SK-N-SH (cell line): ENCODE measurements at regions not wholly inside any gene's neighbourhood (a gene's known extent, or its start where the extent isn't known, plus 50 kb on each side); places are given as distances from the start of the nearest gene placed in this dataset.

ENCODE experiments used
- CTCF ChIA-PET: fragments of 300-600, 350-600 bp; formaldehyde crosslinking; extraction: SDS; loops from one replicate; lab custom pipeline; 2021; lab: Yijun Ruan, JAX
- POLR2A ChIA-PET: fragments of 350-600 bp; sonication (Branson Sonifier 250); formaldehyde crosslinking; extraction: SDS; loops from one replicate; lab custom pipeline; 2020; ENCODE audit warnings: antibody characterized with exemption, inconsistent platforms; lab: Yijun Ruan, JAX
- DNase-seq: peaks from one replicate; pipeline ENCODE4 v3.0.0; 2012
- H2AFZ ChIP-seq: fragments of 200-600 bp; sonication (generic); 2 replicates; pipeline ENCODE4 v1.8.1; 2016; ENCODE audit warnings: antibody characterized with exemption, mild to moderate bottlenecking, low read depth
- H3F3A ChIP-seq: fragments of 200-600 bp; sonication (generic); replicated peaks from 2 replicates; pipeline ENCODE3; 2016; ENCODE audit warnings: antibody characterized with exemption, mild to moderate bottlenecking; ENCODE audit not compliant: insufficient read depth
- H3K27ac ChIP-seq, 2 experiments: fragments of 200-500 bp in 1 of 2; fragments of 200-600 bp in 1 of 2; sonication (Bioruptor generic) in 1 of 2; sonication (generic), shearing (Covaris generic) in 1 of 2; 2 replicates each; pipeline versions ENCODE4 v1.5.1 to v1.6.1; 2014 to 2016; ENCODE audit warnings: low read depth in 2 of 2, inconsistent platforms in 1 of 2, low read length in 1 of 2, mild to moderate bottlenecking in 1 of 2, mixed read lengths in 1 of 2
- H3K27me3 ChIP-seq: fragments of 200-600 bp; sonication (generic), shearing (Covaris generic); 2 replicates; pipeline ENCODE4 v1.6.1; 2016; ENCODE audit warnings: mixed run types; ENCODE audit not compliant: insufficient read depth
- H3K36me3 ChIP-seq, 2 experiments: fragments of 200-500 bp in 1 of 2; fragments of 200-600 bp in 1 of 2; sonication (Bioruptor generic) in 1 of 2; sonication (generic) in 1 of 2; replicated peaks in 1 of 2; 2 replicates each; pipeline versions ENCODE3 to v1.5.1; 2014 to 2016; ENCODE audit warnings: low read length in 1 of 2, mild to moderate bottlenecking in 1 of 2; ENCODE audit not compliant: insufficient read depth in 2 of 2, control insufficient read depth in 1 of 2
- H3K4me1 ChIP-seq, 2 experiments: fragments of 200-500 bp in 1 of 2; fragments of 200-600 bp in 1 of 2; sonication (Bioruptor generic) in 1 of 2; sonication (generic), shearing (Covaris generic) in 1 of 2; 2 replicates each; pipeline versions ENCODE4 v1.5.1 to v1.6.1; 2014 to 2016; ENCODE audit warnings: low read depth in 1 of 2, low read length in 1 of 2, mixed run types in 1 of 2; ENCODE audit not compliant: insufficient read depth in 2 of 2, control insufficient read depth in 1 of 2
- H3K4me2 ChIP-seq: fragments of 200-600 bp; sonication (generic), shearing (Covaris generic); 2 replicates; pipeline ENCODE4 v1.6.1; 2017; ENCODE audit warnings: mixed run types
- H3K4me3 ChIP-seq, 2 experiments: fragments of 200-500 bp in 1 of 2; fragments of 200-600 bp in 1 of 2; sonication (Bioruptor generic) in 1 of 2; sonication (generic), shearing (Covaris generic) in 1 of 2; 2 replicates each; pipeline versions ENCODE4 v1.5.1 to v1.8.1; 2014 to 2016; ENCODE audit warnings: low read depth in 2 of 2, inconsistent platforms in 1 of 2, low read length in 1 of 2, mild to moderate bottlenecking in 1 of 2, mixed read lengths in 1 of 2, moderate library complexity in 1 of 2
- H3K79me2 ChIP-seq: fragments of 200-600 bp; sonication (generic); 2 replicates; pipeline ENCODE4 v1.8.1; 2017; ENCODE audit warnings: mild to moderate bottlenecking; ENCODE audit not compliant: insufficient read depth
- H3K9ac ChIP-seq: fragments of 200-600 bp; sonication (generic); 2 replicates; pipeline ENCODE4 v1.6.1; 2017; ENCODE audit warnings: mixed run types
- H3K9me2 ChIP-seq: fragments of 200-600 bp; sonication (generic); 2 replicates; pipeline ENCODE4 v1.6.1; 2017; ENCODE audit warnings: mixed run types
- H3K9me3 ChIP-seq: fragments of 200-600 bp; sonication (generic); 2 replicates; pipeline ENCODE4 v1.6.1; 2017; ENCODE audit warnings: mixed run types, mild to moderate bottlenecking, moderate library complexity
- H4K20me1 ChIP-seq: fragments of 200-600 bp; sonication (generic); 2 replicates; pipeline ENCODE4 v1.6.1; 2017; ENCODE audit warnings: mild to moderate bottlenecking, mixed run types; ENCODE audit not compliant: insufficient read depth
- CHD2 ChIP-seq: fragments of 150-350 bp; IDR thresholded peaks from 2 replicates; pipeline ENCODE4 v1.6.1; 2018; ENCODE audit warnings: low read length; ENCODE audit not compliant: partially characterized antibody
- ELF1 ChIP-seq: IDR thresholded peaks from 2 replicates; pipeline ENCODE4 v1.4.0; 2012
- EP300 ChIP-seq, 2 experiments: IDR thresholded peaks; 2 replicates each; pipeline versions ENCODE4 v1.4.0 to v1.6.1; 2012; ENCODE audit warnings: borderline replicate concordance in 1 of 2, low read depth in 1 of 2, low read length in 1 of 2
- MXI1 ChIP-seq: IDR thresholded peaks from 2 replicates; pipeline ENCODE4 v1.6.1; 2012; ENCODE audit warnings: mild to moderate bottlenecking, low read depth, low read length, improper control_type of control experiment
- NRF1 ChIP-seq: IDR thresholded peaks from 2 replicates; pipeline ENCODE4 v1.6.1; 2012; ENCODE audit warnings: low read depth, mild to moderate bottlenecking, low read length
- PBX3 ChIP-seq: IDR thresholded peaks from 2 replicates; pipeline ENCODE4; 2012
- POLR2AphosphoS5 ChIP-seq: IDR thresholded peaks from 2 replicates; pipeline ENCODE4 v1.6.1; 2012; ENCODE audit warnings: low read depth, low read length
- REST ChIP-seq: IDR thresholded peaks from 2 replicates; pipeline ENCODE4 v1.6.1; 2012; ENCODE audit warnings: mild to moderate bottlenecking, low read depth, low read length, moderate library complexity
- RFX5 ChIP-seq: IDR thresholded peaks from 2 replicates; pipeline ENCODE4 v1.6.1; 2012; ENCODE audit warnings: mild to moderate bottlenecking, improper control_type of control experiment, low read length
- RXRA ChIP-seq: IDR thresholded peaks from 2 replicates; pipeline ENCODE4 v1.4.0; 2012; ENCODE audit warnings: low read depth, mild to moderate bottlenecking, borderline replicate concordance
- SIN3A ChIP-seq: IDR thresholded peaks from 2 replicates; pipeline ENCODE4 v1.6.1; 2012; ENCODE audit warnings: low read depth, mild to moderate bottlenecking, low read length, moderate library complexity, borderline replicate concordance
- SMC3 ChIP-seq: IDR thresholded peaks from 2 replicates; pipeline ENCODE4 v1.6.1; 2012; ENCODE audit warnings: low read depth, low read length, improper control_type of control experiment
- TAF1 ChIP-seq: IDR thresholded peaks from 2 replicates; pipeline ENCODE4 v1.6.1; 2012; ENCODE audit warnings: low read depth, mild to moderate bottlenecking, low read length, moderate library complexity, borderline replicate concordance
- TCF12 ChIP-seq: IDR thresholded peaks from 2 replicates; pipeline ENCODE4 v1.4.0; 2012
- TEAD4 ChIP-seq: IDR thresholded peaks from 2 replicates; pipeline ENCODE4 v1.4.0; 2012; ENCODE audit warnings: mild to moderate bottlenecking, borderline replicate concordance; ENCODE audit not compliant: insufficient read depth
- USF2 ChIP-seq: fragments of 150-350 bp; IDR thresholded peaks from 2 replicates; pipeline ENCODE4 v1.6.1; 2017; ENCODE audit warnings: antibody characterized with exemption, low read length, low read depth, borderline replicate concordance
- YY1 ChIP-seq: IDR thresholded peaks from 2 replicates; pipeline ENCODE4 v1.4.0; 2012; ENCODE audit warnings: low read depth, mild to moderate bottlenecking
- ZBTB33 ChIP-seq: IDR thresholded peaks from 2 replicates; pipeline ENCODE4 v1.4.0; 2012; ENCODE audit warnings: low read depth, borderline replicate concordance
- WGBS: methylation state at CpG from one replicate; pipeline ENCODE4 v1.1.6; 2017; ENCODE audit warnings: low lambda C conversion rate; 5-methylcytosine and 5-hydroxymethylcytosine counted together

DNA sequence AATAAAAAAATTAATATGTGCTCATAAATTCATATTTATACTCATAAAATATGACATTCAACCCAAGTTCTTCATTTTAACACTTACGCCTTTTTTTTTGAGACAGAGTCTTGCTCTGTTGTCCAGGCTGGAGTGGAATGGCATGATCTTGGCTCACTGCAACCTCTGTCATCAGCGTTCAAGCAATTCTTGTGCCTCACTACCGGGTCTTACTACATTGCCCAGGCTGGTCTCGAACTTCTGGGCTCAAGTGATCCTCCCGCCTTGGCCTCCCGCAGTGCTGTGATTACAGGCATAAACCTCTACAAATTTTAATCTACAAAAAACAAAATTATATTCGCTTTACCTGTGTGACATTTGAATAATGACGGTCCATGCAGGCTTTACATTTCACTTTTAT, 74.1 kb upstream of the SNRPN start (continued):
- TF ChIP-seq REST (no peak), SMC3 (no peak)

GRCh38 chr15:24886538-24886937, 68.2 kb upstream of the SNRPN start:
- no peaks in the 10 kb centered on the region for H4K20me1 ChIP-seq
- no peaks in the 10 kb centered on the region for H3K9me2 ChIP-seq
- H3K27ac ChIP-seq: no peak overlapping the region
- H3K9me3 ChIP-seq: no peaks in the 10 kb centered on the region
- POLR2A ChIA-PET: no interaction called here
- DNase-seq: no peak
- TF ChIP-seq TEAD4: no peak
- TF ChIP-seq POLR2AphosphoS5: no peak
- TF ChIP-seq SIN3A: no peak
- TF ChIP-seq TAF1: no peak
- no peaks in the 10 kb centered on the region for H3K4me1 ChIP-seq
- H3F3A ChIP-seq: no peaks in the 10 kb centered on the region
- no peaks in the 10 kb centered on the region for H3K36me3 ChIP-seq
- H3K4me3 ChIP-seq: no peak overlapping the region
- CTCF ChIA-PET: no interaction called here
- no peaks in the 10 kb centered on the region for H3K27me3 ChIP-seq
- H3K79me2 ChIP-seq: no peaks in the 10 kb centered on the region
- no peak overlapping the region for H2AFZ ChIP-seq
- no peak overlapping the region for H3K4me2 ChIP-seq
- WGBS: 28% methylated on average over 3 of the region's 3 CpGs
- H3K9ac ChIP-seq: no peak overlapping the region

GRCh38 chr15:24898715-24899272, 56.0 kb upstream of the SNRPN start:
- POLR2A ChIA-PET: no interaction called here
- WGBS: 20% methylated on average over 8 of the region's 8 CpGs
- no peaks in the 10 kb centered on the region for H3K36me3 ChIP-seq
- no peak for TF ChIP-seq RFX5
- no peak for TF ChIP-seq EP300 (IDR thresholded peaks at IDR 0.05; ENCODE audit: borderline replicate concordance in 1 of 2, low read depth in 1 of 2, low read length in 1 of 2)
- no peak for TF ChIP-seq NRF1
- no peak for TF ChIP-seq USF2
- no peak for TF ChIP-seq MXI1
- TF ChIP-seq ELF1: no peak
- TF ChIP-seq RXRA: no peak
- no peak for TF ChIP-seq TAF1
- TF ChIP-seq ZBTB33: no peak
- no peak for TF ChIP-seq PBX3
- no peak for TF ChIP-seq CHD2
- TF ChIP-seq TCF12: no peak
- no peak for TF ChIP-seq TEAD4
- TF ChIP-seq YY1: no peak
- no peak for TF ChIP-seq POLR2AphosphoS5

More at GRCh38 chr15:24898715-24899272, 56.0 kb upstream of the SNRPN start:
- Histone ChIP-seq H3K9ac (no peak overlapping the region), H3K4me1 (no peaks in the 10 kb centered on the region), H3K4me2 (no peak overlapping the region), H3K9me3 (no peaks in the 10 kb centered on the region), H3K27ac (no peak overlapping the region), H3F3A (no peaks in the 10 kb centered on the region), H3K27me3 (no peaks in the 10 kb centered on the region), H3K4me3 (no peak overlapping the region), H2AFZ (no peak overlapping the region), H3K79me2 (no peaks in the 10 kb centered on the region), H3K9me2 (no peaks in the 10 kb centered on the region), H4K20me1 (no peaks in the 10 kb centered on the region)
- DNase-seq: no peak
- CTCF ChIA-PET: interaction anchor here (0.9 kb wide), 1 partner anchor 22 kb away, joined by 3 read pairs; no protein-coding TSS in a partner anchor
